ENCODE measurements at regions not wholly inside any gene's neighbourhood (a gene's known extent, or its start where the extent isn't known, plus 50 kb on each side); places are given as distances from the start of the nearest gene placed in this dataset.

- peak; percentile 18 for DNase-seq (ENCODE audit: low read depth, low spot score)
Observed at GRCh38 chr5:57335092-57335660, 147.4 kb downstream of the ACTBL2 start.

- DNase-seq (ENCODE audit: low read depth, low spot score): no peak
Observed at GRCh38 chr5:57334475-57334874, 148.1 kb downstream of the ACTBL2 start.

DNA sequence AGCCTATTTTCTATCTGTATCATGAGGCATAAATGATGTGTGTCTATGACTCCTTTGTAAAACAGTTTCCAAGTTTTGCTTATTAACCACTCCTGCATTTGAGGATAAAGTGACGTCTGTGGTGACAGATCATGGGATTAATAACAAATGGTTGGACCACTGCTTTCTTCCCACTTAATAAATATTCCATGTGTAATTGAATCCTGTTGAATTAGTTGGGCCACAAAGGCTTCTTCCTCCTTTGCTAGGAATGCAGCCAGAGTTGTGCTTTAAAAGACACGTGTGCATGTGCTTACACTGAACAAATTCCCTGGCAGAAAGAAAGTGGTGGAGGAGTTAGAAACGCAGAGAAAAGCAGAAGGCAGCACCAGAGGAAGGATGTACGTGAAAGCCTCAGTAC lies 150.2 kb downstream of the ACTBL2 start:
- DNase-seq (ENCODE audit: low read depth, low spot score): no peak

GRCh38 chr5:57327561-57328367 lies 153.9 kb downstream of the GPBP1 start:
- no peak for DNase-seq (ENCODE audit: low read depth, low spot score)

- DNase-seq (ENCODE audit: low read depth, low spot score): no peak
Observed at GRCh38 chr5:57325678-57326397, 152.0 kb downstream of the GPBP1 start.

GRCh38 chr5:57324861-57325260 lies 151.0 kb downstream of the GPBP1 start:
- DNase-seq (ENCODE audit: low read depth, low spot score): no peak

GRCh38 chr5:57324181-57324580 lies 150.3 kb downstream of the GPBP1 start:
- no peak for DNase-seq (ENCODE audit: low read depth, low spot score)

GRCh38 chr5:57320582-57320981 lies 146.7 kb downstream of the GPBP1 start:
- DNase-seq (ENCODE audit: low read depth, low spot score): no peak

DNA sequence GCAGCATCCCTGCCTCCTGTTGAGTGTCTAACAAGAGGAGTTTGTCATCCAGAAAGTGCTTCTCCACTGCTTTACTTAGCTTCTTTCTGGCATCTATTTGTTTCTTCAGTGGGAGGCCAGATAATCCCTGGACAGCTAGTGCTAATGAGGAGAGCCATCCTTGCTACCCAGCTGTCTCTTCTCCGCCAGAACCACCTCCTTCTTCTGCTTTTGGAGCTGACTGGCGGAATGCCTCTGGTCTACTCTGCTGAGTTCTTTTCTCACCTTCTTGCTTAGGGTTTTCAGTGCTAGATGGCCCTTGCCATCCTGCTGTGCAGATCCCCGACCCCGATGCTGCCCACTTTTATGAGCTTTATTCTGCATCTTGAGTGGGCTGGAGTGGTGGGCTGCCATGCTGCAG lies 145.8 kb downstream of the GPBP1 start:
- no peak for DNase-seq (ENCODE audit: low read depth, low spot score)

GRCh38 chr5:57318251-57318650 lies 144.4 kb downstream of the GPBP1 start:
- DNase-seq (ENCODE audit: low read depth, low spot score): no peak

DNA sequence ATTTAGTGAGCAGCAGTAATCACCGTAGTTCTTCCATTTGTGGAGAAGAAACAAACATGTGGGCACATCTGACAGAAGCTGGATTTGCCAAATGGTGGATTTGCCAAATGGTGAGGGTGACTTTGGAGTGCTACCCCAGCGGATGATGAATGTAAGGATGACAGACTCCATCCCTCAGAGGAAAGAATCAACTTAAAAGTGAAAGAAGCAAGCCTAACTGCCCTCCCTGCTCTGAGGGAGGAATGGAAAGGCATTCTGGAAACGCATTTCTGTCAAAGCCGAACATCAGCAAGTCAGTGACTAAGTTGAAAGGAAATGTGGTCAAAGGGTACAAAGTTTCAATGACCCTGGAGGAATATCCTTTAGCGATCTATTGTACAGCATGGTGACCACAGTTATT lies 143.5 kb downstream of the GPBP1 start:
- DNase-seq (ENCODE audit: low read depth, low spot score): no peak

GRCh38 chr5:57316798-57317327 lies 143.0 kb downstream of the GPBP1 start:
- DNase-seq (ENCODE audit: low read depth, low spot score): peak; percentile 93

DNA sequence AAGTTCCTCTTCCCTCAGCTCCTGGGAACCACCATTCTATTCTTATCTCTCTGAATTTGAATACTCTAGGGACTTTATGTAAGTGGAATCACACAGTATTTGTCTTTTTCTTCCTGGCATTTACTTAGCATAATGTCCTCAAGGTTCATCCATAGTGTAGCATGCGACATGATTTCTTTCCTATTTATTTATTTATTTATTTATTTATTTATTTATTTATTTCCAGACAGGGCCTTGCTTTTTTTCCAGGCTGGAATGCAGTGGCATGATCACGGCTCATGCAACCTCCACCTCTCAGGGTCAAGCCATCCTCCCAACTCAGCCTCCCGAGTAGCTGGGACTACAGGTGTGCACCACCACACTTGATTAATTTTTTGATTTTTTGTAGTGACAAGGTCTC lies 142.1 kb downstream of the GPBP1 start:
- no peak for DNase-seq (ENCODE audit: low read depth, low spot score)

Measured in smooth muscle cell of the brain vasculature (primary cell).